ENCODE measurements at regions not wholly inside any gene's neighbourhood (a gene's known extent, or its start where the extent isn't known, plus 50 kb on each side); places are given as distances from the start of the nearest gene placed in this dataset.

DNA sequence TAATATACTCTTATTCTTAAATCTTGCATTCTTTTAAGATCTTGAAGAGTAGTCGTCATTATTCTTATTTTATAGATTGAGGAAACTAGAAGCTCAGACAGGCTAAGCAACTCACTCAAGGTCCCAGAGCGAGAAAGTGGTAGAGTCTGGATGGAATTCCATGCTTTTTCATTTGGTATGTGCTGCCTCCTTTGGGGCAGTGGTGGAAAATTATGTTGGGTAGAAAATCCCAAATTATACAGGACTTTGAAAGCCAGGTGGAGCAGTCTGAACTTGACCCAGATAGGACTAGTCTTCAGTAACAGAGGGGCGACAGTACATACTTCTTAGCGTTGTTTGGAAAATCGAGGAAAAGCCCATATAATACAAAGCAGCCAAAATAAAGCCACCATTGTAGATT is 205.6 kb downstream of the ATG4C start:
- no peak for DNase-seq

DNA sequence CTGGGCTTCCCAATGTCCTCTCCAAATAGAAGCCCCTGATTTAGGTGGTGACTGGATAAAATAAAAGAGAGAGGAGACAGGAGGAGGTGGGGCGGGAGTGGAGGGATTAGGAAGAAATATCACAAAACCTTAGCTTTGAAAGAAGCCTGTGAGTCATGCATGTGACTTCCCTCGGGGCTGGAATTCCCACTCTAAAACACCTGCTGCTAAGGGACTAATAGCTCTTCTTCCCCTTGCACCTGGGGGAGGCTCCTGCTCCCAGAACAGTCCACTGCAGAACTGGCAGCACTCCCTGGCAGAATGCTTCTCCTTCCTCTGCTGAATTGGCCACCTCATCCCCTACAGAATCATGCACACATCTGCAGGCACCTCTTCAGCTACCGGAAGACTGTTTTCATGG is 207.2 kb downstream of the ATG4C start:
- DNase-seq, result no peak

DNA sequence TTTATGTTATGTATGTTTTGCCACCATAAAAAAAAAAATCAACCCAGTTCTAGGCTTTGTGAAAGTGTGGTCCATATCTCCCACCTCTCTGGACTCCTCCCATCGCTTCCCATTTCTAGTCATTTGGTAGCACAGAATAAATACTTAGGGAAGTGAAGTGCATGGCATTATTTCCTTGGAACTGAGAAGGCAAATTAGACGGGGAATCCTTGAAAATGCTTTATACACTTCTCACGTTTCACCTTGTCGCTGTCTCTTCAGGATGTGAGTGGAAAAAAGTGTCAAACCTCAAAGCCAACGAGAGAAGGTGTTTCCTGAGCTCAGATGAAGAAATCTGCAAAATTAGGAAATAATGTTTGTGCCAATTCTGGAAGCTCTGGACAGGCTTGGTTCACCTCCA is 209.9 kb downstream of the ATG4C start:
- DNase-seq, result no peak

DNA sequence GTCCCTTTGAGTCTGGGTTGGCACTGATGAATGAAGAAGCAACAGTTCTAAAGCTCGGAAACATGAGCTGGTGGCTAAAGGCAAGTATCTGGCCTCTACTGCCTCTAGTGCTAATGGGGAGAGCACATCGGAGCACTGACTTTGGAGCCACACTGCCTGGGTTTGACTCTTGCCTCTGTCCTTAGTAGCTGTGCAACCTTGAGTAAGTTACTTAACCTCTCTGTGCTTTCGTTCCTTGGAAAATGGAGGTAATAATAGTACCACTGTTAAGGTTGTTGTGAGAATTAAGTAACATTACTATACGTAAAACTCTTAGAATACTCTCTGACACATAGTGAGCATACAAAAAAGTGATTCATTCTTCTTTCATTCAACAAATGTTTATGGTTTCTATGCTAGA is 211.2 kb downstream of the ATG4C start:
- no peak for DNase-seq

DNA sequence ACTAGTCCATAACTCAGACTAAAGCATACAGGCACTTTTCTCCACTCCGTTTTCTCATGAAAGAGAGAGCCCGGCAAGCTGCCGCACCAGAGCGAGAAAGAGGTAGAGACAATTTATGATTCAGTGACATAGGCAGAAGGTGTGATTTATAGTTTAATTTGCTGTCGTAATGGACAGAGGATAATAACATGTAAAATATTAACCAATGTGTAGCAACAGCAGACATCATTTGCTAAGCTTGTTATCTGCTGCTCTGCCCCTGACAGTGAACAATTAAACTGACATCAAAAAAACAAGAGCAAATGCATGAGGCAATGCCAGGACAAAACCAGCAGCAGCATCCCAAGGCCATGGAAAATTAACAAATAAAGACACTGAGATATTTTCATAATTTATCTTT is 214.0 kb downstream of the ATG4C start:
- no peak for DNase-seq

DNA sequence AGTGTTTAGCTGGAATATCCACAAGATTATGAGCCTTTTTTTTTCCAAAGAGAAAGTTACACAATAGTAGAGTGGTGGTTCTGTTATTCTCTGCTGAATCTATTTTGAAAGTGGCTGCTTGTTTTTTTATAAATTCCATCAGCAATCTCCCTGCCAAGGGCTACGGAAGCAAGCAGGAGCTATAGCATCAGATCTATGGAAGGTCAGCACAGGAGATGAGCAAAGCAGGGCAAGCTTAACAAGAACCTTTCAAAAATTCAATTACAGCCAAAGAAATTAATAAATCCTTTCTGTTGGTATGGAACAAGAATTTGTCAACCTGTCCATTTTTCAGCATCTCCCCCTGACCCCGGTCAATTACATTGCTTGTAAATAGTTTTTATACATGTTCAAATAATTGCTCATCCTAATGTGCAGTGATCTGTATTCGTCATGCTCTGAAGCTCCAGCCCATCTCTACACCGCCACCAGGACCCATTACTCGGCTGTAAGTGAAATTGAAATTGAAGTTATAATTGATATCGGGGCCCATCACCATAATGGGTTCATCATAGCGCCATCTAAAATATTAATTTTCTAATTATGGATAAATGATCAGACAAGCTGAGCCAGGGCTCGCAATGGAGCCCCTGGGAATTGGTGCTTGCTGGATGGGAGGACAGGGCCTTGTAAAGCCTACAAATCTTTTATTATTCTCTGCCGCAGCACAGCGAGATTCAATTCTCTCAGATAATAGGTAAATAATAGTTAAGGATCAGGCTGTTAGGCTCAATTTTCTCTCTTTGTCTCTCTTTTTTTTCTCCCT is 215.1 kb downstream of the ATG4C start:
- DNase-seq, result no peak

DNA sequence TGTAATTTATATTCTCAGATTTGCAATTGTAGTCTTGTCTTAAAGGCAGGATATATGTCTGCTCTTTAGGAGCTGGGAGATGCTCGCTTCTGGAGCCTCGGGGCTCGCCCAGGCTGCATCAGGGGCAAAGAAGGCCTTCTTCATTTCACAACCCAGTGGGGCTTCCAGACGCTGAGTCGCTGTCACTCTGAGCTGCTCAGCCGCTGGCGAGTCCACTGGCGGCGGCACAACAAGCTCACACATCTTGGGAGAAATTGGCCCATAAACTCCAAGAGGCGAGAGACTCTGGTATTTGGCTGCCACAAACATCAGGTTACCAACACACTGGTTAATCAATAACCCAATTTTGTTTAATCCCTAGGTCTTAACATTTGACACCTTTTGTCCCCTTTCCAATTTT is 216.6 kb downstream of the ATG4C start:
- DNase-seq, result no peak

DNA sequence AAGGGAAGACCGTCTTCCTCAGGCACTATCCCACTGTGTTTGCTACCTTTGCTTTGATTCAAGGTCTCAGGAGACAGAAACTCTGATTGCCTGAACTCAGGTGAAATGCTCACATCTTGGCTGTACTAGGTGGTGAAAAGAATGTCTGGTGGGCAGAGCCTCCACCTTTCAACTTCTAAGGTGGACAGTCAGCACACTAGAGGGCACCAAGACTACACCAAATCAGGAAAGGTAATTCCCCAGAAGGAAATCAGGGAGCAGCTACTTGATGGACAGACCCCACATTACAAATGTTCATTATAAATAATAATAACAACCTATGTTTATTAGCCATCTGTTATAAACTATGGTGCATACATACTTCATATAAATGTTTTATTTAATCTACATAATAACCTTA is 220.9 kb downstream of the ATG4C start:
- no peak for DNase-seq

DNA sequence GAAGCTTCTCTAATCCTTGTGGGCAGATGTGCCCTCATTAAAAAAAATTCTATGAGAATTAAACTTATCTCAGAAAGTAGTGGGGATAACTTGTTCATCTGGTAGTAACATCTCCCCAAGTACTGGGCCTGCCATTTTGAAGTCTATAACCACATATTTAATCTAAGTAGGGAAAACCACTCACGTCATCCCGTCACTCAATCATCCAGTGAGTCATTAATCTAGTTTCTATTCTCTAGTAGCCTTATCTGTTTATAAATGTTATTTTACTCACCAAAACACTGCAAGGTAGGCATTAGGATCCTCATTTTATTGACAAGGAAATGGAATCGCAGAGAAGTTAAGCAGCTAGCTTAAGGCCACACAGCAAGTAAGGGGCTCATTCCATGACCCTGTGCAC is 221.9 kb downstream of the ATG4C start:
- DNase-seq, result no peak

DNA sequence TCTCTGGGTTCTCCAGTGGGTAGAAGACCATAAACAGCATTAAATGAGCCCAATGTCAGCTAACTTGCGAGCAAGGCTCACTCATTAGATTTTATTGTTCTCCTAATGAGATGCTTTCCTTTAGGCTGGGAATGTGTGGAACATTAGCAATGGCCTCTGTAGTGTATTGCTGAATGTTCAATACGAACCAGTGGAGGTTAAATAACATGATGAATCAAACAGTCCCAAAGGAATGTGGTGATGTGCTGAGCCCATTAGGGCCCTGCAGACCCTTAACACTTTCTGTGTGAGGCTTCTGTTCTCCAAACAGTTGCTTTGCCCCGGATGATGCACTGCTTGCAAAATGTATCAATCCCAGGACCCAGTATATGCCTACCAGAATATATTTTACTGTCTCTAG is 225.5 kb downstream of the ATG4C start:
- DNase-seq, result no peak

DNA sequence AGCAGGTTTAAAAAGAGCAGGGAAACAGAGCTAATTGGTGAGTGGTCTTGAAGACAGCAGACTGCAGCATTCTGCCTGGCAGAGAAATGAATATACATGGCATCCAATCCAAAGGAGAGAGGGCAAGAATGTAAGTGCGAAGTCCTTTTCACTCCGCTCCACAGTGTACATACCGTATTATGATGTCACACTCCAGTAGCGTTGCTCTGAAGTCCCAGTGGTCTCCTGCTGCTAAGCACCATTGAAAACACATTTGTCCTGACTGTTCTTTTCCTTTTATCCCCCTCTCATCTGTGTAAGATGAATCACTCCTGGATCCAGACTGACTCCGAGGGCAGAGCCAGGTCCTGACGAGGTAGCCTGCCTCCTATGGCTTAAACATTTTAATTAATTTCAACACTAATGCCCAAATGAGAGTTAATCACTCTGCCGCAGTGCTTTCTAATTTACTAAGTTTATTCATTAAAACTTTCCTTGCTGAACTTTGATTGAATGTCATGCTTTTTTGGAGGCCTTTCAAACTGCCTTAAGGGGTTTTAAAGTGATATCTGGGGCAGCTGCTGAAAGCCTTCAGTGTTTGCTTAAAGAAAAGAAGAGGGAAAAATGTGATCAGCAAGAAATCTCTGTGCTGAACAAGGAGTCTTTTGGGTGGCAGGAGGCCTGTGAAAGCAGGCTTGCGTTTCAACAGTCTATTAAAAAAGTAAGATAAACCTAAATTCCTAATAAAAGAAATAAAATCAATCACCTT is 227.2 kb downstream of the ATG4C start:
- DNase-seq, result no peak

DNA sequence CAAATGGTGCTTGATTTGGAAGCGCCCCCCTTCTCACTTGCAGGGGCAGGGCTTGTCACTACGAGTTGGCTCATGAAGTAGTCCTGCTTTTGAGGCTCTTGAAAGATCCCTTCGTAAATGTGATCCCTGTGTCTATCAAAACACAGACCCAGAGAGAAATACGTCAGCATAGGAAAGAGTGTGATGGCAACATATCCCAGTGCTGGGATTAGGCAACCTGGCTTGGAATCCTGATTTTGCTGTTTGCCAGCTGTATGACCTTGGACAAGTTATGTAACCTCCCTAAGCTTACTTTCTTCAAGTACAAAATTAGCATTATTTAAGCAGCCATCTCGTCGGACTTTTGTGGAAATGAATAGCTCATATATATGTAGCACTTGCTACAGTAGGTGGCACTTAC is 228.4 kb downstream of the ATG4C start:
- DNase-seq, result no peak

DNA sequence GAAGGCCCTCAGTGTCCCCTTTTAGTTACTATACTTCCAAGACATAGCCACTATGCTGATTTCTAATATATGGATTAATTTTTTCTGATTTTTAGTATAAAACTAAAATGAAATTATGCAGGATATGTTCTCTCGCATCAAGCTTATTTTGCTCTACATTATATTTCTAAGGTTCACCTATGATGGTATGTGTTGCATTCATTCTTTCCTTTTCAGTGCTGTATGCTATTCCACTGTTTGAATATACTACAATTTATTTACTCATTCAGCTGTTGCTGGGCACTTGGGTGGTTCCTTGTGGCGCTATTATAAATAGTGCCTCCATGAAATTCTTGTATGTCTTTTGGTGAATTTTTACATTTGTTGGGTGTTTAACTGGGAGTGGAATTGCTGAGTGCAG is 230.3 kb downstream of the ATG4C start:
- no peak for DNase-seq

DNA sequence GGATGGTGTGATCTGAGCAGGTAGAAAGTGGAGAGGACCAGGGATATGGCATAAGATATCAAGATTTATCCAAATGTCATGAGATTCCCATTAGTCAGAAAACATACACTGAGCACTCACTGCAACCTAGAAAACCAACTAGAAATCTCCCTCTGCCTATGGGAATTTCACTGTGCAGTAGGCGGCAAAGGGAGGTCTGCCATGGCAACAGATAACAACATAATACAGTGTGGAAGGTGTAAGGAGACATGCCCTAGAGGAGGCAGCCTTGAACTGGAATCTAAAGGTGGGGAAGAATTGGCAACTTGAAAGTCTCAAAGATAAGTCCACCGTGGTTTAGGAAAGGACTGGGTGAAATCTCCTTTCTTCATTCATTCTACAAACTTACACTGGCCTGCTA is 238.4 kb downstream of the ATG4C start:
- DNase-seq, result no peak

DNA sequence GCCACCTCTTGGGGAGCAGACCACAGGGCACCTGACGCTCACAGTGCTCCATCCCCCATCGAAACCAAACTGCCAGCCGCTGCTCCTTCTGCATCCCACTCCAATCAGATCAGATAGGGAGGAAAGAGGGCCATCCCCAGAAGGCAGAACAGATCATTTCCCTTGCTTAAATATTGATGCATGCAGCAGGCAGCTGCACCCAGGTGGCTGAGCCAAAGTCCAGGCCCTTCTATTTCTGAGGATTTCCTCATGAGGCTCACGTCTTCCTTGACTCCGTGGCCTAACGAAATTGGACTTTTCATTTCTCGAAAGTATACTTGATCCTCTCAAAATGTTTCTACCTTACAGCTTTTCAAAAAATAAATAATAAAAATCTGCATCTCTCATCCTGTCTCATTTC is 239.2 kb downstream of the ATG4C start:
- no peak for DNase-seq

DNA sequence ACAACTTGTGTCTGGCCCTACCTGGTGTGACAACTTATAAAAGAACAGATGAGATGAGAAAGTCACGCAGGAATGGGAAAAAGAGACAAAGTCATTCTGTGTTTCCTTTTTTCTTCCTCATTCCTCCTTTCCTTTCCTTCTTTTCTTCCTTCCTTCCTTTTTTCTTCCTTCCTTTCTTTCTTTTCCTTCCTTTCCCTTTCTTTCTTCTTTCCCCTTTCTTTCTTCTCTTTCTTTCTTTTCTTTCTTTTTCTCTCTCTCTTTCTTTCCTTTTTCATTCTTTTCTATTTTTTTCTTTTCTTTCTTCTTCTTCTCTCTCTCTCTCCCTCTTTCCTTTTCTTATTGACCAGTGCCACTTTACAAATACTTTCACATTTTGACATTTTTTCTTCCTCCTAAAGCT is 239.7 kb downstream of the ATG4C start:
- no peak for DNase-seq

DNA sequence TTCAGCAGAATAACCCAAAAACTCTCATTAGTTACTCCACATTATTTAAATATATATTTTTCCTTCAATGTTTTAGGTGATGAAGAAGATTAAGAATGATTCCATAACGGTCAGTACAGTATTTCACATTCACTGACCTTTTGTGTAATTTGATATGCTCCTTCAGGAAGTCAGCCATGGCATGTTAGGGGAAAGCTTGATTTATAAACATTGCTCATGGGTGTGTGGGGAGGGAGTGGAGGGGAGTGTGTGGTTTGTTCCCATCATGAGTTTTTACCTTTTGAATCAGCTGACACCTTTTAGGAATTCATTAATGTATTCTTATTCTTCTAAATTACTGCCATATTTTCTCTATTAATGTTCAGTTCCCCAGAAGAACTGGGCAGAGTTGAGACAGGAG is 240.2 kb downstream of the ATG4C start:
- DNase-seq, result no peak

DNA sequence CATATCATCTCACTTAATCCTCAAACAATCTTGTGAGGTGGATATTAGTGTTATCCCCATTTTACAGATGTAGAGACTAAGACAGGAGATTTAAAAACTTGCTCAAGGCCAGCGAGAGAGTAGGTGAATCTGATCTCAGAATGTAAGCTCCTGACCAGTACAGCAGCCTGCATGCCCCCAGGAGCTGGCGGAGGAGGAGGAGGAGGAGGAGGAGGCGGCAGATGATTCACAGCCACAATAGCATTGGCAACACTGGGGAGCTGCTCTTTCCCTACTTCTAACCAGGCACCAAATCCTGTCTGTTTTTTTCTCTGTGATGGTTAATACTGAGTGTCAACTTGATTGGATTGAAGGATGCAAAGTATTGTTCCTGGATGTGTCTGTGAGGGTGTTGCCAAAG is 243.2 kb downstream of the ATG4C start:
- no peak for DNase-seq

DNA sequence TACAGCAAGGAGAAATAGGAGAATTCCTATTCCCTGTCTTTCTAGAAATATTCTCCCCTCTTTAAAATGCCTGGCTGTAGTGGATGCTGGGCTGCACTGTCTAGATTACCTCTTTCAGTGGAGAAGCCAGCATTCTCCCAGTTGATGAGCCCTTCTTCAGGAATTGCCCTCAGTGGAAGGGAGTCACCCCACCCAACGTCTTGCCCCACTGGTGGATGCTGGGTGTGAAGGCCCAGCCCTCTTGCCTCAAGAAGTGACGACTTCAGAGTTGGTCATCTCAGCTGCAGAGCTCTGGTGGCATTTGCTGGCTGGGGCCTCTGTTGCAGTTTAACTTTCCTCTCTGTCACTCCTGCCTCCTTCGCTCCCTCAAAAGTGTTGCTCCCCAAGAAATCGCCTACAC is 248.2 kb downstream of the ATG4C start:
- DNase-seq, result no peak

DNA sequence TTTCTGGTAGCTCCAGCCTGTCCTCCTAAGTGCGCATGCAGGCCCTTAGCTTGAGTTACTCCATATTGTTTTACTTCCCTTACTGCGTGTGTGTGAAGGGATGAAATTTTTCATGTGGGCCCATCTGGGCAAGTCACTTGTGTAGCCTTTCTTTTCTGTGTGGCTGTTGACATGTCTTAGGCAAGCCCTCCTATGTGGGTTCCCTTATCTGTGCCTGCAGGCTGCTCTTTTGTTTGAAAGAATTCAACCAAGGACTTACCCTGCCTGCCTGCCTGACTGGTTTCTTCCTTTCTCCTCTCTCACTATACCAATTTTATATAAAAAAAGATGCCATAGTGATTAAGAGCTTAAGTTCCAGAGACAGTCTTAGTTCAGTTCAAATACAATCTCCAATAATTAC is 249.3 kb downstream of the ATG4C start:
- no peak for DNase-seq

DNA sequence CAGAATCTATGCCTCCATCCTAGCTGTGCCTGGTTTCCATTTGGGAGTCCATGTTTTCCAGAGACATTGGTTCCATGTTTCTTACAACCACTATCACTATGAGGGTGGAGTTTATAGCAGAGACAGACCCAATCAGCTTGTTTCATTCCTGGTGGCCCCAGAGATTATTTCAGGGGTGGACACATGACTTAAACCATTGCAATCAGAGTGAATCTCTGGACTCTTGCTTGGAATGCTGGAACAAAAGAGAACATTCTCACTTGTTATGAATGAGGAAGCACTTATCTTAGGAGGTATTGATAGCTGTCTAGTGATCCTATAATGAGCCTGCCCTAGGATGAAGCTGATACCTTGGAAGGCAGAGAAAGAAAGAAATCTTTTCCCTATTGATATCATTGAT is 250.3 kb downstream of the ATG4C start:
- DNase-seq, result no peak

DNA sequence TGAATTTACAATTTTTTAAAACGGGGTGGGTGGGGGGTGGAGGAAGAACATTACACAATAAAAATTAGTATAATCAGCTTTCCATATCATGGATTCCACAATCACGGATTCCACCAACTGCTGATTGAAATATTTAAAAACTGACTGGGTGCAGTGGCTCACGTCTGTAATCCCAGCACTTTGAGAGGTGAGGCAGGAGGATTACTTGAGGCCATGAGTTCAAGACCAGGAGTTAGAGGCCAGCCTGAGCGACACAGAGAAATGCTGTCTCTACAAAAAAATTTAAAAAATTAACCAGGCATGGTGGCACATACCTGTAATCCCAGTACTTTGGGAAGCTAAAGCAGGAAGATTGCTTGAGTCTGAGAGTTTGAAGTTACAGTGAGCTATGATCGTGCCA is 254.7 kb downstream of the ATG4C start:
- no peak for DNase-seq

DNA sequence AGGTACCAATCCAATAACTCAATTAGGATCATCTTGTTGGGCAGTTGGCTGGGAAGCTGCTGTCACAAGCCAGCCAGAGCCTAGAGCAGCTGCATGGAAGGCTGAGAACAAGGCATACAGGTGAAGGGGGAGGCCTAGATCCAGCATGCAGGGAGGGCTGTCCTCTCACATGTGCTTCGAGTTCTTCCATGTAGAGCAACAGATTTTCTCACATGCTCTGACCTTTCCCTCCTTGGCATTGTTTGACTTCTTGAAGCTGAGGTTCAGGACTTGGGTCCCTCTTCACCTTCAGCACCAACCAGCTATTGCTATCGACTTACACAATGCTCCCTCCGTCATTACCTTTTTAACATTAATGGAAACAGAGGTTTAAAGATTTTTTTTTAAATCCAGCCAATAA is 257.7 kb downstream of the ATG4C start:
- no peak for DNase-seq

DNA sequence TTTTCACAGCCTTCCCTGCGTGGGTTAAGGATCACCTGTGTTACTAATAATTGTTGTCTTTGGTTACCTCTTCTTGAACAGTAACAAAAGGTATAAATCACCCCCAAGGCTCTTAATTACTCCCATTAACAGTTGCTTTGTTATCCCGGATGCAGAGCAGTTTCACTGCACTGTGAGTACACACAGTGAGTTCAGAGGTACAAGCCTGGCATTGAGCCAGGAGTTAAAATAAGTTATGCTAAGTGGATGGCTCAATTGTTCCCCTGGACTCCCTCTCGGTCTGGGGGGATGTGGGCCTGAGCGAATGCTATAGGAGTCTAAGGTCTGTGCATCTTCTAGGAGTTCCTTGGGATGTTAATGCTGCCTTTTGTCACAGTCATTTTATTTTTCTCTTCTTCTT is 258.3 kb downstream of the ATG4C start:
- no peak for DNase-seq

DNA sequence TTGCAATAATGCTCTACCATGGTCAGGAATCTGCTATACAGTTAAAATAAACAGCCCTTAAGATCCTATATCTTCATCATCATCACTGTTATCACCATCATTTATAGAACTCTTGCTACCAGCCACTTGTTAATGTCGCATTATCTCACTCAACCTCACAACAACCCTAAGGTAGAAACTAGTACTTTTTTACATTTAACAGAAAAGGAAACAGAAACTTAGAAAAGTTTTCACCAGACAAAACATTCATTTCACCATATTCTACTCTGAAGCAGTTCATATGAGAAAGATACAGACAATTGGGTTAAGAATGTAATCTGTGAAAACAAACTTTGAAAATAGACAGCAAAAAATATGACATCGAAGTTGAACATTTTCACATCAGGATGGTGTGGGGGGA is 262.6 kb downstream of the ATG4C start:
- DNase-seq, result no peak
